ENCODE measurements at regions not wholly inside any gene's neighbourhood (a gene's known extent, or its start where the extent isn't known, plus 50 kb on each side); places are given as distances from the start of the nearest gene placed in this dataset.
A peak's percentile ranks its signal among the peaks of the same experiment; 100 is the strongest.

GRCh38 chr5:82364497-82364896 is 86.3 kb upstream of the RPS23 start:
- peak; percentile 78 for DNase-seq (ENCODE audit: low spot score)

- DNase-seq (ENCODE audit: low spot score) = no peak
These were observed 85.4 kb upstream of the RPS23 start for GRCh38 chr5:82363524-82363923.

- no peak for DNase-seq (ENCODE audit: low spot score)
These were observed 84.5 kb upstream of the RPS23 start for GRCh38 chr5:82362636-82363035.

- no peak for DNase-seq (ENCODE audit: low spot score)
These were observed 81.9 kb upstream of the RPS23 start for GRCh38 chr5:82360022-82360421.

GRCh38 chr5:82359272-82359671 is 81.1 kb upstream of the RPS23 start:
- DNase-seq (ENCODE audit: low spot score) = no peak

GRCh38 chr5:82358457-82358856 is 80.3 kb upstream of the RPS23 start:
- DNase-seq (ENCODE audit: low spot score) = no peak

GRCh38 chr5:82356808-82357671 is 78.9 kb upstream of the RPS23 start:
- peak; percentile 96 for DNase-seq (ENCODE audit: low spot score)

- no peak for DNase-seq (ENCODE audit: low spot score)
These were observed 77.9 kb upstream of the RPS23 start for GRCh38 chr5:82356021-82356420.

GRCh38 chr5:82355496-82355895 is 77.3 kb upstream of the RPS23 start:
- DNase-seq (ENCODE audit: low spot score) = no peak

- no peak for DNase-seq (ENCODE audit: low spot score)
These were observed 76.9 kb upstream of the RPS23 start for GRCh38 chr5:82355053-82355452.

- no peak for DNase-seq (ENCODE audit: low spot score)
These were observed 76.4 kb upstream of the RPS23 start for GRCh38 chr5:82354543-82354942.

- DNase-seq (ENCODE audit: low spot score) = no peak
These were observed 75.4 kb upstream of the RPS23 start for GRCh38 chr5:82353522-82353921.

- no peak for DNase-seq (ENCODE audit: low spot score)
These were observed 74.1 kb upstream of the RPS23 start for GRCh38 chr5:82352146-82352791.

GRCh38 chr5:82351754-82352145 is 73.6 kb upstream of the RPS23 start:
- DNase-seq (ENCODE audit: low spot score) = peak; percentile 92

GRCh38 chr5:82351297-82351696 is 73.1 kb upstream of the RPS23 start:
- DNase-seq (ENCODE audit: low spot score) = peak; percentile 77

GRCh38 chr5:82349652-82350051 is 71.5 kb upstream of the RPS23 start:
- DNase-seq (ENCODE audit: low spot score) = no peak

- DNase-seq (ENCODE audit: low spot score) = peak; percentile 72
These were observed 70.8 kb upstream of the RPS23 start for GRCh38 chr5:82348784-82349425.

- DNase-seq (ENCODE audit: low spot score) = peak; percentile 71
These were observed 69.2 kb upstream of the RPS23 start for GRCh38 chr5:82347201-82347865.

- no peak for DNase-seq (ENCODE audit: low spot score)
These were observed 68.4 kb upstream of the RPS23 start for GRCh38 chr5:82346399-82347165.

- no peak for DNase-seq (ENCODE audit: low spot score)
These were observed 67.0 kb upstream of the RPS23 start for GRCh38 chr5:82345108-82345507.

- no peak for DNase-seq (ENCODE audit: low spot score)
These were observed 63.2 kb upstream of the RPS23 start for GRCh38 chr5:82341325-82341724.

All from umbilical cord (tissue), 1 donor.